Calu3 (cell line): ENCODE measurements at regions not wholly inside any gene's neighbourhood (a gene's known extent, or its start where the extent isn't known, plus 50 kb on each side); places are given as distances from the start of the nearest gene placed in this dataset.

Experiments
- BruUV-seq: library from RNA; stranded (reverse); fragments of 400-500 nt; replicated peaks from 2 replicates; lab custom pipeline; 2021; lab: Mats Ljungman, UMichigan
- CTCF ChIA-PET: fragments of 300-600 bp; sonication (Branson Sonifier 250); formaldehyde crosslinking; loops from one replicate; lab custom pipeline; 2022; ENCODE audit warnings: antibody characterized with exemption; lab: Charles Lee
- DNase-seq: peaks from one replicate; pipeline ENCODE4 v3.0.0; 2022
- H3K27ac Mint-ChIP-seq: one replicate; pipeline ENCODE4 v1.8.0; 2022; ENCODE audit warnings: mixed read lengths; ENCODE audit not compliant: unreplicated experiment
- H3K27me3 Mint-ChIP-seq: one replicate; pipeline ENCODE4 v1.8.0; 2022; ENCODE audit warnings: mixed read lengths; ENCODE audit not compliant: unreplicated experiment
- H3K36me3 Mint-ChIP-seq: one replicate; pipeline ENCODE4 v1.8.0; 2022; ENCODE audit warnings: mild to moderate bottlenecking, moderate library complexity, mixed read lengths; ENCODE audit not compliant: insufficient read depth, unreplicated experiment
- H3K4me1 Mint-ChIP-seq: one replicate; pipeline ENCODE4 v1.8.0; 2022; ENCODE audit warnings: mild to moderate bottlenecking, low read depth, mixed read lengths; ENCODE audit not compliant: unreplicated experiment
- H3K4me3 Mint-ChIP-seq: one replicate; pipeline ENCODE4 v1.8.0; 2022; ENCODE audit warnings: mild to moderate bottlenecking, low read depth, moderate library complexity, mixed read lengths; ENCODE audit not compliant: unreplicated experiment
- H3K9me3 Mint-ChIP-seq: one replicate; pipeline ENCODE4 v1.8.0; 2022; ENCODE audit warnings: low read depth, mixed read lengths; ENCODE audit not compliant: unreplicated experiment
- intact Hi-C: fragments of 100-400 bp; cut with micrococcal nuclease; formaldehyde crosslinking; loops from one replicate; pipeline ENCODE4 v1.10.0; 2022; ENCODE audit not compliant: unreplicated experiment
- TF ChIP-seq, protein P1 (sequence below): fragments of 200-600 bp; IDR thresholded peaks from one replicate; pipeline ENCODE4 v1.8.0; 2022; ENCODE audit warnings: antibody characterized with exemption; ENCODE audit not compliant: unreplicated experiment

DNA sequence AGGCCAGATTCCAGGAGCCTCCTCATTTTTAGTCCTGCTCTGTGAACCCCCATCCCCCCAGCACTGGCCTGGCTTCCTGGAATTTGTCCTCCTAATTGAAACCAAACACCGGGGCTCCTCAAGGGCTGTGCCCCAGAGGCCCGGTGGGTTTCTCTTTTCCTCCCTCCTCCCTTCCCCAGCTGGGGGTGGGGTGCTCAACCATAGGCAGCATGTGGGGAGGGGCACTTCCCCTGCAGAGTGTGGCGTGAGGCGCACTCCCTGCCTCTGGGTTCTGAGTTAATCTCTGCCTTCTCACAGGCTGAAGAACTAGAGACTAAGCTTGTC is 67.5 kb upstream of the ACOT11 start:
- CTCF ChIA-PET: interaction anchor here (0.6 kb wide), 1 partner anchor 439 kb away, joined by 3 read pairs; no protein-coding TSS in a partner anchor
- Mint-ChIP-seq H3K9me3 (no peaks in the 10 kb centered on the region), H3K27me3 (peaks cover 70% of the 10 kb centered on the region), H3K36me3 (no peaks in the 10 kb centered on the region), H3K27ac (no peak overlapping the region), H3K4me1 (no peaks in the 10 kb centered on the region), H3K4me3 (no peak overlapping the region)
- intact Hi-C loops: no loop called here
- BruUV-seq: no TSS peak
- TF ChIP-seq, protein P1, sequence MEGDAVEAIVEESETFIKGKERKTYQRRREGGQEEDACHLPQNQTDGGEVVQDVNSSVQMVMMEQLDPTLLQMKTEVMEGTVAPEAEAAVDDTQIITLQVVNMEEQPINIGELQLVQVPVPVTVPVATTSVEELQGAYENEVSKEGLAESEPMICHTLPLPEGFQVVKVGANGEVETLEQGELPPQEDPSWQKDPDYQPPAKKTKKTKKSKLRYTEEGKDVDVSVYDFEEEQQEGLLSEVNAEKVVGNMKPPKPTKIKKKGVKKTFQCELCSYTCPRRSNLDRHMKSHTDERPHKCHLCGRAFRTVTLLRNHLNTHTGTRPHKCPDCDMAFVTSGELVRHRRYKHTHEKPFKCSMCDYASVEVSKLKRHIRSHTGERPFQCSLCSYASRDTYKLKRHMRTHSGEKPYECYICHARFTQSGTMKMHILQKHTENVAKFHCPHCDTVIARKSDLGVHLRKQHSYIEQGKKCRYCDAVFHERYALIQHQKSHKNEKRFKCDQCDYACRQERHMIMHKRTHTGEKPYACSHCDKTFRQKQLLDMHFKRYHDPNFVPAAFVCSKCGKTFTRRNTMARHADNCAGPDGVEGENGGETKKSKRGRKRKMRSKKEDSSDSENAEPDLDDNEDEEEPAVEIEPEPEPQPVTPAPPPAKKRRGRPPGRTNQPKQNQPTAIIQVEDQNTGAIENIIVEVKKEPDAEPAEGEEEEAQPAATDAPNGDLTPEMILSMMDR: no peak
- no peak for DNase-seq

DNA sequence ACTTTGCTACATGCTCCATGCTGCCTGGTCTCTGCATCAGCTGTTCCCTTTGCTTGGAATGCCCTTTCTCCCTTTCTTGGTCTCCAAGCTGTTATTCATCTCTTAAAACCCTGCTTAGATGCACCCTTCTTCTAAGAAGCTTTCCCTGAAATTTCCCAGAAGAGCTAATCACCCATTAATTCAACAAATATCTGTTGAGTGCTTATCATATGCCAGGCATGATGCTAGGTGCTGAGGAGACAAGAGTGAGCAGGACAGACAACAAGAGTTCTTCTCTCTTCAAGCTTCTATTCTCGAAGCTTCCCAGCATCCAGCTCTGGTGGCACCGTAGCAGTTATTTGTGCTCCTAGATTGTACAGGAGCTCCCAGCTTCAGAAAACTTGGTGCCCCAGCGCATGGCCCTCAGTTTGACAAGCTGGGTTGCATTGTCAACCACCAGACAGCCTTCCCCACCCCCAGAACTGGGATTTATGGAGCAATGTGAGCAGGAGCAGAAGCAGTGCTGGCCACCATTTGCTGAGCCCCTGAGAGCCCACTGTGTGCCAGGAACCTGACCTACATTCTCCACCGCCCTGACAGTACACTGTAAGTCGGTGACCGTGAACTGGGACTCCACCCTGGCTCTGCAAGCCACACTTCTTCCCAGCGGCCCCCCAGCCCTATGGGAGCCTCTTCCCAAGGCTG is 68.0 kb upstream of the ACOT11 start:
- intact Hi-C loops: no loop called here
- CTCF ChIA-PET: interaction anchor here (0.5 to 1.1 kb wide), 4 partner anchors 14 to 367 kb away, joined by 3 to 10 read pairs (median 5); no protein-coding TSS in a partner anchor
- Mint-ChIP-seq H3K27me3 (peaks cover 71% of the 10 kb centered on the region), H3K36me3 (no peaks in the 10 kb centered on the region), H3K9me3 (no peaks in the 10 kb centered on the region), H3K4me1 (no peaks in the 10 kb centered on the region), H3K27ac (no peak overlapping the region), H3K4me3 (no peak overlapping the region)
- TF ChIP-seq, protein P1: no peak
- no peak for DNase-seq
- no TSS peak for BruUV-seq

DNA sequence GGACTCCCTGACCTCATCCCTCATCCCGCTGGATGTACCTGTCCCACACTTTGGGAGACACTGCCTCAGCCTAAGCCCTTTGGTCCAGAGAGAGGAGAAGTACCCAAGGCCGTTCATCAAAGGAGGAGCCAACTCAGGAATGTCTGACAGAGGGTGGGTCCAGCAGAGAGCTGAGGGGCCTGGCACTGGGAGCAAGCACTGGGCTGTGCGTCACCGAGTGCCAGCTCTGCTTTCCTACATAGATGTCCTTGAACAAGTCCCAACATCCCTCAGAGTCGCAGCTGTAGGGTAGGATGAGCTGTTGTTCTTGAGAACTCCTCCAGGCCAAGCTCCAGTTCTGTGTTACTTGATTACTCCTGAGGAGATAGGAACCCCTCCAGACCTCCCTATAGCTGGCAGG is 68.8 kb upstream of the ACOT11 start:
- no peaks in the 10 kb centered on the region for H3K9me3 Mint-ChIP-seq
- H3K36me3 Mint-ChIP-seq: no peaks in the 10 kb centered on the region
- DNase-seq: no peak
- no peaks in the 10 kb centered on the region for H3K4me1 Mint-ChIP-seq
- CTCF ChIA-PET: interaction anchor here (0.5 to 1.1 kb wide), 2 partner anchors 20 to 22 kb away, joined by 3 to 6 read pairs; no protein-coding TSS in a partner anchor
- H3K27ac Mint-ChIP-seq: no peak overlapping the region
- BruUV-seq: no TSS peak
- no peak overlapping the region for H3K4me3 Mint-ChIP-seq
- intact Hi-C loops: no loop called here
- TF ChIP-seq, protein P1: no peak
- H3K27me3 Mint-ChIP-seq: peaks cover 74% of the 10 kb centered on the region

DNA sequence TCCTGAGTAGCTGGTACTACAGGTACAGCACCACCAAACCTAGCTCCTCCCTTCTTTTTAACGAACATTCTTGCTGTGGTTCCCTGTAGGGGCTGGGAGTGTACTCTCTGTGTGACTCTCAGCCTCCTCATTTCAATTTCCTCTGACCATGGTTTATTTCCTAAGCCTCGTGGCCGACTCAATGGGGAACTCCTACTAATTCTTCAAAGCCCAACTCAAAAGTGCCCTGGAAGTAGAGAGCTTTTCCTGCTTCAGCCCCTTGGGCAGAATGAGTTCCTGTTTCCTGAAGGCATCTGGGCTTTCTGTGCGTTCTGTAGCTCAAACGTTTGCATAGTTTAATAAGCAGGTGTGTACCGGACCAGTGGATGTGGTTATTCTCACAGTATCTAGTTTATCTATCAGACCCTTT is 70.9 kb upstream of the ACOT11 start:
- CTCF ChIA-PET: interaction anchor here (1.0 kb wide), 1 partner anchor 70 kb away, joined by 3 read pairs; no protein-coding TSS in a partner anchor
- H3K27me3 Mint-ChIP-seq: peaks cover 84% of the 10 kb centered on the region
- no TSS peak for BruUV-seq

More for the DNA sequence above, 70.9 kb upstream of the ACOT11 start:
- no peak overlapping the region for H3K27ac Mint-ChIP-seq
- no peaks in the 10 kb centered on the region for H3K4me1 Mint-ChIP-seq
- no peaks in the 10 kb centered on the region for H3K36me3 Mint-ChIP-seq
- H3K4me3 Mint-ChIP-seq: no peak overlapping the region
- intact Hi-C loops: no loop called here
- DNase-seq: no peak
- no peaks in the 10 kb centered on the region for H3K9me3 Mint-ChIP-seq
- TF ChIP-seq, protein P1: no peak
